ENCODE measurements at regions not wholly inside any gene's neighbourhood (a gene's known extent, or its start where the extent isn't known, plus 50 kb on each side); places are given as distances from the start of the nearest gene placed in this dataset.

GRCh38 chr1:165144757-165145397 is 211.6 kb downstream of the LMX1A start:
- DNase-seq (ENCODE audit: low spot score): peak; percentile 85
- Mint-ChIP-seq H3K27ac (no peak overlapping the region), H3K4me1 (no peaks in the 10 kb centered on the region), H3K9me3 (no peaks in the 10 kb centered on the region), H3K36me3 (ENCODE audit: low read depth) (no peaks in the 10 kb centered on the region), H3K27me3 (ENCODE audit: insufficient read depth, low read depth, poor library complexity) (peaks cover 11% of the 10 kb centered on the region), H3K4me3 (no peak overlapping the region)
- Histone ChIP-seq H3K27ac (ENCODE audit: low read depth) (no peak overlapping the region), H3K27me3 (ENCODE audit: insufficient read depth) (peaks cover 9% of the 10 kb centered on the region; the same call in 1 of the 2 replicates), H3K4me3 (no peak overlapping the region), H3F3A (replicated peaks; ENCODE audit: low read depth) (no peaks in the 10 kb centered on the region), H3K9me2 (ENCODE audit: insufficient read depth) (peaks cover 3% of the 10 kb centered on the region; the same call in 1 of the 2 replicates), H3K79me2 (replicated peaks; ENCODE audit: insufficient read depth) (no peaks in the 10 kb centered on the region), H2AFZ (0 out of 2 replicates have a peak overlapping the region, but pooled peaks have one; percentile 63), H3K36me3 (ENCODE audit: insufficient read depth) (no peaks in the 10 kb centered on the region), H3K4me2 (no peak overlapping the region), H4K20me1 (replicated peaks; ENCODE audit: insufficient read depth) (no peaks in the 10 kb centered on the region), H3K4me1 (ENCODE audit: insufficient read depth) (no peaks in the 10 kb centered on the region)
- ATAC-seq: peak; percentile 95
- TF ChIP-seq CREB1 (CRISPR knock-in tag; IDR thresholded peaks at IDR 0.05; ENCODE audit: low read depth) (no peak), CTCF (conservative IDR thresholded peaks at IDR 0.05; ENCODE audit: low read depth in 2 of 2) (peak; percentile 87 to 88)

GRCh38 chr1:165143437-165144065 is 213.0 kb downstream of the LMX1A start:
- Histone ChIP-seq H3K27ac (ENCODE audit: low read depth) (no peak overlapping the region), H4K20me1 (replicated peaks; ENCODE audit: insufficient read depth) (no peaks in the 10 kb centered on the region), H3F3A (replicated peaks; ENCODE audit: low read depth) (no peaks in the 10 kb centered on the region), H3K4me1 (ENCODE audit: insufficient read depth) (no peaks in the 10 kb centered on the region), H3K79me2 (replicated peaks; ENCODE audit: insufficient read depth) (no peaks in the 10 kb centered on the region), H3K27me3 (ENCODE audit: insufficient read depth) (peaks cover 9% of the 10 kb centered on the region; the same call in 1 of the 2 replicates), H3K9me2 (ENCODE audit: insufficient read depth) (0 out of 2 replicates have a peak, but pooled peaks cover 3% of the 10 kb centered on the region), H2AFZ (no peak overlapping the region), H3K4me2 (no peak overlapping the region), H3K4me3 (no peak overlapping the region), H3K36me3 (ENCODE audit: insufficient read depth) (no peaks in the 10 kb centered on the region)
- peak; percentile 62 for DNase-seq (ENCODE audit: low spot score)
- no peaks in the 10 kb centered on the region for H3K4me1 Mint-ChIP-seq
- H3K27me3 Mint-ChIP-seq (ENCODE audit: insufficient read depth, low read depth, poor library complexity): peaks cover 11% of the 10 kb centered on the region
- H3K4me3 Mint-ChIP-seq: no peak overlapping the region
- peak; percentile 79 for ATAC-seq
- no peak overlapping the region for H3K27ac Mint-ChIP-seq
- H3K9me3 Mint-ChIP-seq: no peaks in the 10 kb centered on the region
- H3K36me3 Mint-ChIP-seq (ENCODE audit: low read depth): no peaks in the 10 kb centered on the region
- TF ChIP-seq CTCF (conservative IDR thresholded peaks at IDR 0.05; ENCODE audit: low read depth in 2 of 2): peak; percentile 84 to 87
- no peak for TF ChIP-seq POLR2AphosphoS5 (IDR thresholded peaks at IDR 0.05; ENCODE audit: low read depth)

DNA sequence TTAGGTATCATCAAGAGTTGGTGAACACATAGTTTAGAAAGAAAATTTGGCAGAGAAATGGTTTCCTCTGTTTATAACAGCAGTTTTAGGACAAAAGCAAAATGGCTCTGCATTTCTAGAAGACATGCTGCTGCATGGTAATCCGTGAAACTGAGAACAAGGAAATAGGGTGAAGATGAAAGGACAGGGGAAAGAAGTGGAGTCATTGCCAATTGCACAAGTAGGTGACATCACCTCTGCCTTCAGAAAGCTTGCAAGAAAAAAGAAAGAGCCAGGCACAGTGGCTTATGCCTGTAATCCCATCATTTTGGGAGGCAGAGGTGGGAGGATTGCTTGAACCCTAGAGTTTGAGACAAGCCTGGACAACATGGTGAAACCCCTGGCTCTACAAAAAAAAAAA is 217.6 kb downstream of the LMX1A start:
- no peaks in the 10 kb centered on the region for H3K36me3 ChIP-seq (ENCODE audit: insufficient read depth)
- H2AFZ ChIP-seq: no peak overlapping the region
- Mint-ChIP-seq H3K4me1 (no peaks in the 10 kb centered on the region), H3K27me3 (ENCODE audit: insufficient read depth, low read depth, poor library complexity) (peaks cover 8% of the 10 kb centered on the region), H3K27ac (no peak overlapping the region), H3K36me3 (ENCODE audit: low read depth) (no peaks in the 10 kb centered on the region), H3K4me3 (no peak overlapping the region), H3K9me3 (no peaks in the 10 kb centered on the region)
- H4K20me1 ChIP-seq (replicated peaks; ENCODE audit: insufficient read depth): no peaks in the 10 kb centered on the region
- H3K4me2 ChIP-seq: no peak overlapping the region
- no peaks in the 10 kb centered on the region for H3K79me2 ChIP-seq (replicated peaks; ENCODE audit: insufficient read depth)
- H3K27me3 ChIP-seq (ENCODE audit: insufficient read depth): peaks cover 1% of the 10 kb centered on the region; the same call in 1 of the 2 replicates
- no peaks in the 10 kb centered on the region for H3K9me2 ChIP-seq (ENCODE audit: insufficient read depth)
- no peak overlapping the region for H3K4me3 ChIP-seq
- H3F3A ChIP-seq (replicated peaks; ENCODE audit: low read depth): no peaks in the 10 kb centered on the region
- H3K27ac ChIP-seq (ENCODE audit: low read depth): no peak overlapping the region
- DNase-seq (ENCODE audit: low spot score): no peak
- no peak for ATAC-seq
- no peaks in the 10 kb centered on the region for H3K4me1 ChIP-seq (ENCODE audit: insufficient read depth)
- no peak for TF ChIP-seq REST (IDR thresholded peaks at IDR 0.05; ENCODE audit: unreplicated experiment)
- no peak for TF ChIP-seq STAT1 (IDR thresholded peaks at IDR 0.05; ENCODE audit: unreplicated experiment)

All from GM23338 (cell line).